OCI-LY3 (cell line): ENCODE measurements at regions not wholly inside any gene's neighbourhood (a gene's known extent, or its start where the extent isn't known, plus 50 kb on each side); places are given as distances from the start of the nearest gene placed in this dataset.

ENCODE experiments used
- CTCF ChIP-seq: fragments of 200-600, 300-600 bp; sonication (generic); IDR thresholded peaks from 2 replicates; pipeline ENCODE4 v1.5.1; 2014; ENCODE audit warnings: antibody characterized with exemption, low read length, low read depth
- EZH2phosphoT487 ChIP-seq: fragments of 200-600 bp; shearing (Covaris generic); IDR thresholded peaks from 2 replicates; pipeline ENCODE4 v1.6.1; 2018; ENCODE audit warnings: antibody characterized with exemption, mixed run types, low read depth

DNA sequence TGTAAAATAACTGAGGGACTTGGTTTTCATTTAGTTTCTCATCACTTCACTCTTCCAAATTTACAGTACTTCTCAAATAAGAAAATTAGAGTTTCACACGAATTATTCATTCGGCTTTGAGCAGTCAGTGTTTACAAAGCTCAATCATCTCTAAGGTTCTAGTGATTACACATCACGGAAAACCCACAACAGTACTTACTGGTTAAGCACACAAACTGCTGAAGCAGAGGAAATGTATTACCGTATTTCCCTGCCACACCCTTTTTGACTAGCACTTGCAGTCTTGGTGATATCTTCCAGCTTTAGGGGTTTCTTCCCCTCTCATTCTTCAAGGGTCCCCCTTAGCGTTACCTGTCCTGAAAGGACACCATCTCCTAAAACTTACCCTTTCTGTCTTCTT is 164.8 kb upstream of the CDIN1 start:
- TF ChIP-seq CTCF (no peak), EZH2phosphoT487 (no peak)
